NCI-H1436 treated with DMSO at 0.1 percent for 48 hours (cell line): ENCODE measurements at regions not wholly inside any gene's neighbourhood (a gene's known extent, or its start where the extent isn't known, plus 50 kb on each side); places are given as distances from the start of the nearest gene placed in this dataset.
"Not testable (repeated sequence)": the region's sequence is repeated elsewhere in the genome, so short reads cannot be mapped to it uniquely, and the experiment has no call there.

Source experiments
- DNase-seq: peaks from one replicate; lab custom pipeline; 2025; lab: John Stamatoyannopoulos, UW

GRCh38 chr5:101751105-101751504, 545.0 kb downstream of the SLCO4C1 start:
- no peak for DNase-seq

DNA sequence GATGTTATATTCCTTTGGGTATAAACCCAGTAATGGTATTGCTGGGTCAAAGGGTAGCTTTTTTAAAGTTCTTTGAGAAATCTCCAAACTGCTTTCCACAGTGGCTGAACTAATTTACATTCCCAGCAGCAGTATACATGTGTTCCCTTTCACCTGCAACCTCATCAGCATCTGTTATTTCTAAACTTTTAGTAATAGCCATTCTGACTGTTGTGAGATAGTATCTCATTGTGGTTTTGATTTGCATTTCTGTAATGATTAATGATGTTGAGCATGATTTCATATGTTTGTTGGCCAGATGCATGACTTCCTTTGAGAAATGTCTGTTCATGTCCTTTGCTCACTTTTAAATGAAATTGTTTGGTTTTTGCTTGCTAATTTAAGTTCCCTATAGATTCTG, 553.1 kb downstream of the SLCO4C1 start:
- DNase-seq, result not testable (repeated sequence)

DNA sequence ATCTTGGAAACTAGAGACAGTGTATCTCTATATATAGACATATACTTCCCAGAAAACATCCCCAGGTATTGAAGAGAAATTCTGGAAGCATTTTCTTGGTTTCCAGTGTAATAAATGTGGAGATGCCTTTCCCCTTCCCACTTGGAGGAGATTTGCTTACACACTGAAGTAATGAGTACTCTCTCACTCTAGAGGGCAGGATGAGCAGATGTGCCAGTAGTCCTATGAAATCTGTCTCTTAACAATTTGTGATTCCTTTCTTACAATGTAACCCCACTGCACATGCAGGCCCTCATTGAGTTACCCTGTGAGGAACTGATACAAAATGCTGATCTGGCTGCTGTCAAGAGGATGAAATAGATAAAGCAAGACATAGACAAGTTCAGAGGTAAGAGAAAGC, 567.2 kb downstream of the SLCO4C1 start:
- no peak for DNase-seq

DNA sequence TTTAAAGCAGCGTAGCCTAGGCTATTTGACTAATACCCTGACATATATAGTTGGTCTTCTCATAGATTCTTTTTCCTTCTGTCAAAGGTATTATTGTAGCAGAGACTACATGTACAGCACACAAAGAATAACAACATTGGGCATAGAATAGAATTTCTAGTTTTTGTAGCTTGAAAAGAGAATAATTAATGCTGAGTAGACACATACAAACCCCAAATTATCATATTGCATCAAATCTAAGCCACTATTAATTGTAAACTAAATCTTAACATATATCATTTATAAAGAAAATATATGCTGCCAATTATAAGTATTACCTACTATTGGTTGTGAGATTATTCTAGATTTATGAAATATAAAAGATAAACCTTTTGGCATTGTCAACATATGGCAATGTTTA, 574.5 kb downstream of the SLCO4C1 start:
- no peak for DNase-seq

GRCh38 chr5:101720033-101720432, 576.1 kb downstream of the SLCO4C1 start:
- DNase-seq, result no peak

GRCh38 chr5:101717721-101718120, 578.4 kb downstream of the SLCO4C1 start:
- no peak for DNase-seq

DNA sequence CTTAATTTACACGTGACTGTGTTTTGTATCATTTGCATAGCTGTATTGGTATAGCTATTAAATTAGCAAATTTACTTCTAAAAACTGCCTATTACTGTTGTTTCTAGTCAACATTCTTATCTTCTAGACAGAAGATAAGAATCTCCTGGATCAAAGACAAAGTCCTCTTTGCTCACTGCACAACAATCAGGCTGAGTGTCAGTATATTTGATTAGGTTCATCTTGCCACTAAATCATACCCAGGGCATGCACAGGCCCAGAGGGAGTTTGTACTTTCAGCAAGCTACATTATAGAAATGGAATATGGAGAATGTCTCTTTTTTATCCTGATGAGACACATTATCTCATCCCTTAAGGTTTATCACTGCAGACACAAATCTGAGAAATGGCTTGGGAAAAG, 579.1 kb downstream of the SLCO4C1 start:
- DNase-seq, result no peak

DNA sequence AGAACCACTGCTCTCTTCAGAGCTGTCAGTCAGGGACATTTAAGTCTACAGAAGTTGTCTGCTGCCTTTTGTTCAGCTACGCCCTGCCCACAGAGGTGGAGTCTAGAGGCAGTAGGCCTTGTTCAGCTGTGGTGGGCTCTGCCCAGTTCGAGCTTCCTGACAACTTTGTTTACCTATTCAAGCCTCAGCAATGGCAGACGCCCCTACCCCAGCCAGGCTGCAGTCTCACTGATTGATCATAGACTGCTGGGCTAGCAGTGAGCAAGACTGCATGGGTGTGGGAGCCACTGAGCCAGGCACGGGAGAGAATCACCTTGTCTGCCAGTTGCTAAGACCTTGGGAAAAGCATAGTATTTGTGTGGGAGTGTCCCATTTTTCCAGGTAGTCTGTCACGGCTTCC, 580.3 kb downstream of the SLCO4C1 start:
- DNase-seq, result not testable (repeated sequence)

DNA sequence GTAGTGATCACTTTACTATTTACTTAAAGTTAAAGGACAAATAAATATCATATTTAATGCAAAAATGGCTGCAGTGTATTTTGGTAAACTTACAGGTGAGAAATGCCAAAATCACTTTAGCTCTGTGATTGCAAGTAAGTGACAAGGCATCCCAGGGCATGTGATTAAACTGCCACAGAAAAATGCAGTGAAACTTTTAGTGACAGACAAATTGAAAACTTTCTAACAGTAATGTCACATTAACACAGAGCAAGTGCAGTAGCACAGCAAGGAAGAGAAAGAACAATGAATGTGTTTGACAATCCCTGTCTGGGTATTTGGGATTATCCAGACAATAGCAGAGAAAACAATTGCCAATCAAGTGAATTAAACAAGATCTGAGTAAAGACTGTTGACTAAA, 606.8 kb downstream of the SLCO4C1 start:
- DNase-seq, result no peak

DNA sequence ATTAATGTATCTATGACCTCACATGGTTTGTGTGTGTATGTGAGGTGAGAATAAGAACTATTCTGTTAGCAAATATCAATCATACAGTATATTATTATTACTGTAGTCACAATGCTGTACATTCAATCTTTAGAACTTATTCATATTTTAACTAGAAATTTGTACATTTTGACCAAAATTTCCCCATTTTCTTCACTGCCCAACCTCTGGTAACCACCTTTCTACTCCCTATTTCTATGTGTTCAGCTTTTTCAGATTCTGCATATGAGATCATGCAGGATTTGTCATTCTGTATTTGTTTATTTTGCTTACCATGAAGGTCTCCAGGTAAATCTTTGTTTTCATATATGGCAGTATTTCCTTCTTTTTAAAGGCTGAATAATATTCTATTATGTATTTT, 607.9 kb downstream of the SLCO4C1 start:
- DNase-seq, result no peak

- DNase-seq, result no peak
Observed at GRCh38 chr5:101687349-101687985, 608.6 kb downstream of the SLCO4C1 start.

DNA sequence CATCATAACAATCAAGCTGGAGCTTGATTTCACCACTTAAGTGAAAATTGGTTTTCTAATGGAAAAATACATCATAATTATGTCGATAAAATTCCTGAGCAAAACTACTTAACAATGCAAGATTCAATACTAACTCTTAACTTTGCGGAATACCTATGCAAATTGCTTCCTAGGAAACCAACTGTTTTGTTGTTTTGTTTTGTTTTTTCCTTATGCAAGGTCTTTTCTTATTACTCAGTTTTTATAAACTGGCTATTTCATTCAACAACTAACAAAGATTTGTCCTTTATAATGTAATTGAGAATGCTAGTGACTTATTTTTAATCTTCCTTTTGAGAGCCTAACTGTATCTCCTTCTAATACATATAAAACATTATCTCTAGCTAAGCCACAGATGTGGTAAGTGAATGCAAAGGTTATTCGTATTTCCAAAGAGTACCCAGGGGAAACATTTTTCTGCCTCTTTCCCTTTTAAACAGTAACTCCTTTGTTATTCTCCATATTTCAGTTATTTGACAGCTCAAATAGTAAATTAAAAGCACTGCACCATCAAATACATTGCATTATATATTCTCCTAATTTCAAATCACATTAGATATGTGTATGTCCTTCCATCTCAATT, 609.4 kb downstream of the SLCO4C1 start:
- no peak for DNase-seq

GRCh38 chr5:101679816-101680215, 616.3 kb downstream of the SLCO4C1 start:
- DNase-seq, result no peak

- no peak for DNase-seq
Observed at GRCh38 chr5:101678481-101679193, 617.4 kb downstream of the SLCO4C1 start.

DNA sequence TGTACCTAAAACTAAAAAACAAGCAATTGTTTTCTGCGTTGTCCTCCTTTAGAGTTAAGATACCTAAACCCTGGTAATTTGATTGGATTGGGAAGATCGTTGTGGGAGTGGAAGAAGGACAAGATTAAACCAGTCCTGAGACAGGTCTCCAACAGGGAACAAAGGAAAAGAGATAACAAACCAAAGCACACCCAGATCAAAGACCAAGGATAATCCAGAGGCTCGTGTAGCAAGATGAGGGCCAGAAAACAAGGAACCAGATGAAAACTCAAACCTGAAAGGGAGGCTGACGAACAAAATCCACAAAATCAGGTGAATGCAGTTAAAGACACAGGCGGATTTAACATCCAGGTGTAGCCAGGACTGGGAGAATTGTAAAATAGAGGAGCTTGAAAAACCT, 618.1 kb downstream of the SLCO4C1 start:
- DNase-seq, result no peak

GRCh38 chr5:101676646-101677045, 619.4 kb downstream of the SLCO4C1 start:
- no peak for DNase-seq

GRCh38 chr5:101675510-101676219, 620.4 kb downstream of the SLCO4C1 start:
- DNase-seq, result peak; percentile 36

DNA sequence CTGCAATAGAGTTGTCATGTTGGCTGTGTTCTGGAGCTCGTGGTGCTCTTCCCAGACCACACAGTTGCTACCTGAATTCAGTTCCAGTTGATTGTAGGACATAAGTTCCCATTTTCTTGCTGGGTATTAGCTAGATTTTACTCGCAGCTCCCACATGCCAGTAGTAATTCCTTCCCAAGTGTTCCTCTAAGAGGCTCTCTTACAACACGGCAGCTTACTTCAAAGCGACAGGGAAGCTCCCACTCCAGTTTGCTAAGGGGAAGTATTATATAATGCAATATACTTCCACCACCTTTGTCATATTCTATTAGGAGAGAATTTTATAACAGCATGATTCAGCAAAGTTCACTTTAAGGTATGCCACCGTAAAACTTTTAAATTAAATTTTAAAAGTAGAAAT, 623.0 kb downstream of the SLCO4C1 start:
- DNase-seq, result no peak

- no peak for DNase-seq
Observed at GRCh38 chr5:101664071-101664791, 631.9 kb downstream of the SLCO4C1 start.

DNA sequence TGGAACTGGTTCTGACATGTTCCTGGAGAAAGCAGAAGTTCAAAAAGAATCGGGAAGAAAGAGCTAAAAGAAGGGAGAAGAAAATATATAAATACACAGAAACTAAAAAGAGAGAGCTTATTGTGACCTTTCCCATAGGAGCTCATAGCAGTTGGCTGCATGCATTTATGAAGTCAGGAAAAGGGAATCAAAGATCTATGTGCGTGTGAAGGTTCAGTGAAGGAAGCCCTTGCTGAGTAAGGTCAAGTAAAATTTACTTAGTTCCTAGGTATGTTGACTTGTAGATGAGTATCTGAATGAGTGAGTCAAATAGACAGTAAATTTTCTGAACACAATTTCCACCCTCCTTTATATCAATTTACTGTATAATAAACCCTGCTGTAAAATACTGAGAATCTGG, 632.5 kb downstream of the SLCO4C1 start:
- no peak for DNase-seq

DNA sequence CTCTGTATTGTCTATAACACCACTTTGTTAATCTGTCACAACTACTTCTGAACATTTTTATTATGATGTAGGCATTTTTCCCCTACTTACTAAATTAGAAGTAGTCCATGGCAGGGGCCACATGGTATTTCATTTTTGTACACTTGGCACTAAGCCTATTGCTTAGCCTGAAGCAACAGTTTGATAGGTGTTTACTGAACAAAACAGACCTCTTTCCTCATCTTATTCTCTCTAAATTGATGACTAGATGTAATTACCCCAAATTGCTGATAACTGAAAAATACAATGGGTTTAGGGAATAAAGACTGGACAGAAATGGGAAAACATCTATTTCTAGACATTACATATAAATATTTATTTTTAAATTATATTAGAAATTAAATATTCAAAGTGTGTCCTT, 633.8 kb downstream of the SLCO4C1 start:
- no peak for DNase-seq

DNA sequence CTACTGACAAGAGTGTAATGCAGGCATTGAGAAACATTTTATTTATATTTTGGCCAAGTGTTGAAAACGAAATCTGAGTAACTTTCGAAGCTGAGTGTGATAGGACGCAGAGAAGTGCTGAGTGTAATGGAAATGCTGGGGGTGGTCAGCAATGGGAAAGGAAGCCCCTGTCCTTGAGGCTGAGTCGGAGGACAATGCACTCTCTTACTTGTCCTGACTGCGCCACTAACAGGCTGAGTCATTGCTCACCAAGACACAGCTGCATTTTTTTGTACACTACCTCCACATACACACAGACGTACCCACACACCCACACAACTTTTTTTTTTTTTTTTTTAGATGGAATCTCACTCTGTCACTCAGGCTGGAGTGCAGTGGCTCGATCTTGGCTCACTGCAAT, 637.7 kb downstream of the SLCO4C1 start:
- no peak for DNase-seq
